Brain microvascular endothelial cell (primary cell): ENCODE measurements at regions not wholly inside any gene's neighbourhood (a gene's known extent, or its start where the extent isn't known, plus 50 kb on each side); places are given as distances from the start of the nearest gene placed in this dataset.

Experiments used
- DNase-seq: peaks from one replicate; pipeline ENCODE4 v3.0.0-alpha.2; 2020
- H3K27ac ChIP-seq: fragments of 250-450 bp; sonication (Bioruptor Pico); 2 replicates; pipeline ENCODE4 v1.5.1; 2020; ENCODE audit warnings: mild to moderate bottlenecking, moderate library complexity
- H3K27me3 ChIP-seq: fragments of 250-450 bp; sonication (Bioruptor Pico); replicated peaks from 2 replicates; pipeline ENCODE4 v1.5.1; 2020; ENCODE audit warnings: mild to moderate bottlenecking
- H3K36me3 ChIP-seq: fragments of 250-450 bp; sonication (Bioruptor Pico); replicated peaks from 2 replicates; pipeline ENCODE4 v1.5.1; 2020; ENCODE audit warnings: mild to moderate bottlenecking
- H3K4me3 ChIP-seq: 2 replicates; pipeline ENCODE4 v1.5.1; 2011; ENCODE audit warnings: low read depth, mild to moderate bottlenecking, control low read depth, low read length, moderate library complexity
- CTCF ChIP-seq: IDR thresholded peaks from 2 replicates; pipeline ENCODE4 v1.5.1; 2011; ENCODE audit warnings: low read depth, mild to moderate bottlenecking, moderate library complexity, low read length, control low read depth, inconsistent platforms; ENCODE audit errors: missing control alignments
- in situ Hi-C: cut with HindIII; loops from 2 replicates; pipeline ENCODE4 v1.10.0; 2017; ENCODE audit warnings: low sequenced_read_pairs, low pct_ligation_motif_present

GRCh38 chr14:104352493-104353220 is 214.3 kb downstream of the KIF26A start:
- no peak for DNase-seq
- H3K27me3 ChIP-seq, result no peaks in the 10 kb centered on the region
- in situ Hi-C loops, result no loop called here
- H3K27ac ChIP-seq, result no peak overlapping the region
- TF ChIP-seq CTCF, result no peak
- H3K36me3 ChIP-seq, result no peaks in the 10 kb centered on the region
- no peak overlapping the region for H3K4me3 ChIP-seq

GRCh38 chr14:104353221-104353920 is 215.0 kb downstream of the KIF26A start:
- no peak for DNase-seq
- H3K4me3 ChIP-seq, result no peak overlapping the region
- TF ChIP-seq CTCF, result no peak
- no peaks in the 10 kb centered on the region for H3K27me3 ChIP-seq
- H3K36me3 ChIP-seq, result no peaks in the 10 kb centered on the region
- in situ Hi-C loops, result no loop called here
- no peak overlapping the region for H3K27ac ChIP-seq

- no peaks in the 10 kb centered on the region for H3K27me3 ChIP-seq
- in situ Hi-C loops, result no loop called here
- TF ChIP-seq CTCF, result no peak
- DNase-seq, result no peak
- no peaks in the 10 kb centered on the region for H3K36me3 ChIP-seq
- no peak overlapping the region for H3K27ac ChIP-seq
- no peak overlapping the region for H3K4me3 ChIP-seq
Measured at GRCh38 chr14:104353921-104354701, 215.7 kb downstream of the KIF26A start.

- Histone ChIP-seq H3K4me3 (no peak overlapping the region), H3K27me3 (no peaks in the 10 kb centered on the region), H3K27ac (no peak overlapping the region), H3K36me3 (no peaks in the 10 kb centered on the region)
- no peak for TF ChIP-seq CTCF
- no peak for DNase-seq
- in situ Hi-C loops, result no loop called here
Measured at GRCh38 chr14:104355101-104356019, 217.0 kb downstream of the KIF26A start.

GRCh38 chr14:104356020-104356737 is 217.8 kb downstream of the KIF26A start:
- in situ Hi-C loops, result no loop called here
- no peak for TF ChIP-seq CTCF
- no peaks in the 10 kb centered on the region for H3K27me3 ChIP-seq
- no peak overlapping the region for H3K4me3 ChIP-seq
- no peaks in the 10 kb centered on the region for H3K36me3 ChIP-seq
- no peak for DNase-seq
- H3K27ac ChIP-seq, result no peak overlapping the region
